HG03064 (cell line): ENCODE measurements at regions not wholly inside any gene's neighbourhood (a gene's known extent, or its start where the extent isn't known, plus 50 kb on each side); places are given as distances from the start of the nearest gene placed in this dataset.
"Not testable (repeated sequence)": the region's sequence is repeated elsewhere in the genome, so short reads cannot be mapped to it uniquely, and the experiment has no call there.

Source experiments
- ATAC-seq: cut with Tn5 transposase; IDR thresholded peaks from one replicate; pipeline ENCODE4 v1.9.1; 2021; ENCODE audit warnings: low read depth; ENCODE audit not compliant: unreplicated experiment

GRCh38 chr11:67940440-67940839, 63.5 kb downstream of the UNC93B1 start:
- not testable (repeated sequence) for ATAC-seq

GRCh38 chr11:67938964-67939363, 64.9 kb downstream of the UNC93B1 start:
- not testable (repeated sequence) for ATAC-seq

GRCh38 chr11:67938371-67938770, 65.5 kb downstream of the UNC93B1 start:
- ATAC-seq: not testable (repeated sequence)

- ATAC-seq: not testable (repeated sequence)
Measured at GRCh38 chr11:67923565-67923964, 80.3 kb downstream of the UNC93B1 start.

- ATAC-seq: not testable (repeated sequence)
Measured at GRCh38 chr11:67920546-67920945, 83.4 kb downstream of the UNC93B1 start.

- not testable (repeated sequence) for ATAC-seq
Measured at GRCh38 chr11:67912184-67912583, 91.7 kb downstream of the UNC93B1 start.

GRCh38 chr11:67911211-67911610, 92.7 kb downstream of the UNC93B1 start:
- ATAC-seq: not testable (repeated sequence)

GRCh38 chr11:67910803-67911202, 93.1 kb downstream of the UNC93B1 start:
- not testable (repeated sequence) for ATAC-seq

GRCh38 chr11:67906969-67907368, 96.9 kb downstream of the UNC93B1 start:
- not testable (repeated sequence) for ATAC-seq

GRCh38 chr11:67899462-67899861, 104.4 kb downstream of the UNC93B1 start:
- ATAC-seq: not testable (repeated sequence)

GRCh38 chr11:67893487-67893886, 110.4 kb downstream of the UNC93B1 start:
- not testable (repeated sequence) for ATAC-seq

GRCh38 chr11:67889646-67890045, 114.3 kb downstream of the UNC93B1 start:
- ATAC-seq: not testable (repeated sequence)

GRCh38 chr11:67888056-67888455, 115.8 kb downstream of the UNC93B1 start:
- not testable (repeated sequence) for ATAC-seq

- ATAC-seq: not testable (repeated sequence)
Measured at GRCh38 chr11:67886672-67887071, 117.2 kb downstream of the UNC93B1 start.

- not testable (repeated sequence) for ATAC-seq
Measured at GRCh38 chr11:67886207-67886606, 117.7 kb downstream of the UNC93B1 start.

GRCh38 chr11:67885574-67885973, 118.3 kb downstream of the UNC93B1 start:
- ATAC-seq: not testable (repeated sequence)

- ATAC-seq: not testable (repeated sequence)
Measured at GRCh38 chr11:67884761-67885558, 118.9 kb downstream of the UNC93B1 start.

- ATAC-seq: not testable (repeated sequence)
Measured at GRCh38 chr11:67884073-67884757, 119.7 kb downstream of the UNC93B1 start.

GRCh38 chr11:67882304-67882703, 121.6 kb downstream of the UNC93B1 start:
- not testable (repeated sequence) for ATAC-seq

GRCh38 chr11:67881836-67882235, 122.1 kb downstream of the UNC93B1 start:
- ATAC-seq: not testable (repeated sequence)

- not testable (repeated sequence) for ATAC-seq
Measured at GRCh38 chr11:67880594-67881196, 123.2 kb downstream of the UNC93B1 start.
